NCI-H1048 (cell line): ENCODE measurements at regions not wholly inside any gene's neighbourhood (a gene's known extent, or its start where the extent isn't known, plus 50 kb on each side); places are given as distances from the start of the nearest gene placed in this dataset.
"Not testable (repeated sequence)": the region's sequence is repeated elsewhere in the genome, so short reads cannot be mapped to it uniquely, and the experiment has no call there.

Experiments used
- DNase-seq: peaks from one replicate; lab custom pipeline; 2025; lab: John Stamatoyannopoulos, UW

- no peak for DNase-seq
Measured at GRCh38 chr9:88596376-88596775, 61.4 kb downstream of the NXNL2 start.

DNA sequence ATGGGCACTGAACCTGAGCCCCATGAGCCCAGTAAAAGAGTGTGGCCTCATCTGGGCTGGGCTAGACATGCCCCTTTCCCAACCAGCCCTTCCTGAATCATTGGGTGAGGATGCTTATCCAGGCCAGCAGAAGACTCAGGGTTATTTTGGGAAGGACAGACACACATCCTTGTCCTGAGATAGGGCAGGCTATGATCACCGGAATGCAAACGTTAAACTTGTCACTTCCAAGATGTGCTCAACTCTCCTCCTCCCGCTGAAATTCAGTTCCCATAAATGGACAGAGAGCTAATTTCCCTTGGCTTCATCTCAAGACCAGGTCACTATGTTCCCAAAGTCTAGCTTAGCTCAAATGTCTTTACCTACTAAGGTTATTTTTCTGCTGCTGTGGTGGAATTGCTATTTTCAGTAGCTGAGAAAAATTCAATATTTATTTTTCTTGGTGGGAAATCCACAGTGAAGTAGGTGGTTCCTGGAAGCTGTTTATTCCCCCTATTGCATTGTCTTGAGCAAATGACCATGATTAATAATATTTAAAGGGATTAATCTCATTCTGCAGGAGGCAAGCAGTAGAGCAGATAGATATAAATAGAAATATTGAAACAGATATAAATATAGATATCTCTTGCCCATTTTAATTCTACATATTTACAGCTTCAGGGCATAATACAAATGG is 70.0 kb downstream of the NXNL2 start:
- no peak for DNase-seq

- no peak for DNase-seq
Measured at GRCh38 chr9:88605512-88606362, 70.8 kb downstream of the NXNL2 start.

DNA sequence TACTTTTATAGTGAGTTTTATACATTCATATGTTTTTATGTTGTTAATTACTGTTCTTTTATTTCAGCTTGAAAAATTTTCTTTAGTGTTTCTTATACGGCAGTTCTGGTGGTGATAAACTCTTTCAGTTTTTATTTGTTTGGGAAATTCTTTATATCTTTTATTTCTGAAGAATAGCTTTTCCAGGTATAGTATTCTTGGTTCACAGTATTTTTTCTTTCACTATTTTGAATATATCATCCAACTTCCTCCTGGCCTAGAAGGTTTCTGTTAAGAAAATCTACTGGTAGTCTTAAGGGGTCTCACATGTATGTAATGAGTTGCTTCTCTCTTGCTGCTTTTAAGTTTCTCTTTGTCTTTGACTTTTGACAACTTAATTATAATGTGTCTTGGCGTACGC is 79.4 kb downstream of the NXNL2 start:
- DNase-seq: no peak

GRCh38 chr9:88623698-88624097 is 88.7 kb downstream of the NXNL2 start:
- no peak for DNase-seq

- DNase-seq: no peak
Measured at GRCh38 chr9:88628114-88628513, 93.1 kb downstream of the NXNL2 start.

DNA sequence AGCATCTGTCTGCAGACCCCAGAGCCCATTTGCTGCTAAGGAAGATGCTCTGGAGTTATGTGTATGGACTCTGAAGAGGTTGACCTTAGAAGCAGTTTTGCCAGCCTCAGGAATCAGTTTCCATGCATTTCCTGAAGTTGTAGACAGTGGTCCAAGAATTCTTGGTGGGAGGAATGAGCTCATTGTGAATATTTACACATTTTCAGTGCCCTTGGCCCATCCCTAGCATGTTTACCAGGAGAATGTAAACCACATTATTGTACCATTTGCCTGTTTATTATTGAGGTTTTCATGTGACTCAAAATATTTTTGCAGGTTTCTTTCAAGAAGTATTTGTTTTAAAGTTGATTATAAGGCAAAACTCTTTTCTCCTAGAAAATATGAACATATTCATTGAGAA is 93.8 kb downstream of the NXNL2 start:
- no peak for DNase-seq

DNA sequence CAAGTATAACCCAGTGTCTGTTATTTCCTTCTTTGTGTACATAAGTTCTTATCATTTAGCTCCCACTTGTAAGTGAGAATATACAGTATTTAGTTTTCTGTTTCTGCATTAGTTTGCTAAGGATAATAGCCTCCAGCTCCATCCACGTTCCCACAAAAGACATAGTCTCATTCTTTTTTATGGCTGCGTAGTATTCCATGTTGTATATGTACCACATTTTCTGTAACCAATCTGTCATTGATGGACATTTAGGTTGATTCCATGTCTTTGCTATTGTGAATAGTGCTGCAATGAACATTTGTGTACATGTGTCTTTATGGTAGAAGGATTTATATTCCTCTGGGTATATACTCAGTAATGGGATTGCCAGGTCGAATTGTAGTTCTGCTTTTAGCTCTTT is 95.6 kb downstream of the NXNL2 start:
- not testable (repeated sequence) for DNase-seq

- DNase-seq: no peak
Measured at GRCh38 chr9:88635151-88635550, 100.2 kb downstream of the NXNL2 start.

GRCh38 chr9:88641456-88642240 is 106.7 kb downstream of the NXNL2 start:
- no peak for DNase-seq

GRCh38 chr9:88642336-88642735 is 107.4 kb downstream of the NXNL2 start:
- DNase-seq: no peak

DNA sequence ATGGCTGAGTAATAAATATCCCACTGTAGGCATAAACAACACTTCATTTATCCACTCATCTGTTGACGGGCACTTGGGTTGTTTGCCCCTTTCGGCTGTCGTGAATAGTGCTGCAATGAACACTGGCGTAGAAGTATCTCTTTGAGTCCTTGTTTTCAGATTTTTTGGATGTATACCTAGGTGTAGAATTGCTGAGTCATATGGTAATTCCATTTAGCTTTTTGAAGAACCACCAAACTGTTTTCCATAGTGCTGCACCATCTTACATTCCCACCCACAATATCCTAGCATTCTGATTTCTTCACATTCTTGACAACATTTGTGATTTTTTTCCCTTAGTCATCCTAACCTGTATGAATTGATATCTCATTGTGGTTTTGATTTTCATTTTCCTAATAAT is 109.0 kb downstream of the NXNL2 start:
- no peak for DNase-seq

GRCh38 chr9:88645172-88645878 is 110.3 kb downstream of the NXNL2 start:
- no peak for DNase-seq

- no peak for DNase-seq
Measured at GRCh38 chr9:88645879-88646199, 110.9 kb downstream of the NXNL2 start.

DNA sequence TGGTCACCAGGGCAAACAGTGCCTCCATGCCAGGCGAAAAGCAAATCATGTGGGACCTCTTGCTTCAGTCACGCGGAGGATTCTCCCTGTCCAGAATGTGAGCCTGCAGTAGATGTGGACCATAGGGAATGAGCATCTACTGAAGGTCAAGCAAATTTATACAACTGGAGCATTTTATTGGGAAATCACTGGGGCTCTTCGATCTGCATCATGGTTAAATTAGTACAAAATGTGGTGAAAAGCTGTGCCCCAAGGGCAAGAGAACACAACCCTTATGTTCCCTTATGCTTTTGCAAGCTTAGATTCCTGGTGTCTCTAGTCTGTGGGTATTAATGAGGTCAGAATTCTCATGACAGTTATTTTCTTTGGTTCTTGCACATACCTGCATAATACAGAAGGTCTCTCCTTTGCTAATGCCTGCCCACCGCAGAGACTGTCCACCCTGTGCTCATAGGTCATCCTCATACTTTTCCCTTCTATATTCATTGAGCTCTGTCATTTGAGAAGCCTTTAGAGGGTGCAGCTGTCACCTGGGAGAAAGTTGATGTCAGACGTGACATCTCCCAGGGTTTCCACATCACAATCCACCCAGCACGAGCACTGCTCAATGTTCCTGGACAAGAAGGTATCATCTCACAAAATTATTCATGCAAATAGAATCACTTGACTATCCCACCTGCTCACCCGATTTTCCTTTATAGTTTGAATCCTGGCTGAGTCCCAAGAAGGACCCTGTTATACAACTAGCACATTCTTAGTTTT is 111.7 kb downstream of the NXNL2 start:
- DNase-seq: no peak

GRCh38 chr9:88651682-88652633 is 117.0 kb downstream of the NXNL2 start:
- DNase-seq: no peak

DNA sequence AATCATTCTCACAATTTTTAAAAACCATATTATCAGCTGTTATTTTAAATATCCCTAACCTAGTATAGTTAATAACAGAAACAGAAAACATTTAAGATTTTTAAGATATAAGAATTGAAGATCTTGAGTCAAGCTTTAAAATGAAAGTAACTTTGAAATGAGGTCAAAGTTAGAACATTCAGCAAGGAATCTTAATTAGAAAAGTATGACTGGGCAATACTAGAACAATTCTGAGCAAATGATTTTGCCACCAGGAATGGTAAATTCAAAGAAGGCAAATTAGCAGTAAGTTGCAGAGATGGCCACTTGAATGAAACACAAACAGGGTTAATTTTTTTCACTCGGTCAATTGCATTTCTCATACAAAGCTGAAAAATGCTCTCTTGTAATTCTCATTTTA is 117.9 kb downstream of the NXNL2 start:
- no peak for DNase-seq

GRCh38 chr9:88653406-88653805 is 118.4 kb downstream of the NXNL2 start:
- no peak for DNase-seq

DNA sequence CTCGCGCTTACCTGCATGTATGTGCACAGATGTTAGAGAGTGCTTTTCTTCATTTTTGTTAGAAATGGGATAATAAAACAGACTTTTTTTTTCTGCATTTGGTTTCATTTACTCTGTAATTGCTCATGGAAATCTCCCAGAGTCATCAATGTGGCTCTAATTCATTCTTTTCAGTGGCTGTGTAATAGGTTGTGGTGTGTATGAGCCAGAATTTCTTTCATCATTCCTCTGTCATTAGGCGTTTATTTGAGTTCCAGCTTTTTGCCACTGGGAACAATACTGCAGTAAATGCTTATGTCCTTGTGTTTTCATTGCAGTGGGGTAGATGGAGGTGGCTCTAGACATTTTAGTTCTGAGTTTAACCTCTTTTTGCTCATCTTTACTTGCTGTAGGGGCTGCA is 118.9 kb downstream of the NXNL2 start:
- no peak for DNase-seq

DNA sequence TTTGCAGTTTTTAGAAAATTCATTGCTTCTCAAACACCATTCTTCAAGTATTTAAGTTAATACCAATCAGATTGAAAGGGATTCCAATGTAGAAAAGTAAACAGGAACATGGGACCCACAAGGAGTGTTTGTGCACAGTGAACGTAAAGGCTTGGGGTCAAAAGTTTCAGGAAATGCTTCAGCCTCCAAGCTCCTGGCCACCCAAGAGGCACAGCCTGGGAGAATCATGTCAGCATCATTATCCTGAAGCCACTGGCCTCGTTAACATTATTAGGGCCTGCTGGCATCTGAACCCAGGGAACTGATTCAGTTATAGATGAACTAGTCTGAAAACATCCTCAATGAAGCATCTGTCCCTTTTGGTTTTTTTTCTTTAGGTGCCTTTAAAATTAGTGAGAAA is 122.9 kb downstream of the NXNL2 start:
- DNase-seq: no peak
